Nephron progenitor cell (in vitro differentiated cells): ENCODE measurements at regions not wholly inside any gene's neighbourhood (a gene's known extent, or its start where the extent isn't known, plus 50 kb on each side); places are given as distances from the start of the nearest gene placed in this dataset.

Experiments
- DNase-seq: peaks from one replicate; pipeline ENCODE4 v3.0.0; 2021
- H3K27ac Mint-ChIP-seq: 2 replicates; pipeline ENCODE4 v1.8.0; 2021; ENCODE audit warnings: mild to moderate bottlenecking, moderate library complexity, mixed read lengths
- H3K27me3 Mint-ChIP-seq: 2 replicates; pipeline ENCODE4 v1.8.0; 2021; ENCODE audit warnings: mild to moderate bottlenecking, low read depth, mixed read lengths; ENCODE audit not compliant: poor library complexity
- H3K36me3 Mint-ChIP-seq: 2 replicates; pipeline ENCODE4 v1.8.0; 2021; ENCODE audit warnings: low read depth, mixed read lengths
- H3K4me1 Mint-ChIP-seq: 2 replicates; pipeline ENCODE4 v1.8.0; 2021; ENCODE audit warnings: mixed read lengths
- H3K4me3 Mint-ChIP-seq: 2 replicates; pipeline ENCODE4 v1.8.0; 2021; ENCODE audit warnings: mild to moderate bottlenecking, moderate library complexity, mixed read lengths
- H3K9me3 Mint-ChIP-seq: 2 replicates; pipeline ENCODE4 v1.8.0; 2021; ENCODE audit warnings: mild to moderate bottlenecking, moderate library complexity, mixed read lengths
- CTCF ChIP-seq: fragments of 200-600 bp; sonication (generic); IDR thresholded peaks from 2 replicates; pipeline ENCODE4 v1.5.0; 2021; ENCODE audit warnings: antibody characterized with exemption

GRCh38 chr5:142378737-142379634, 54.2 kb upstream of the SPRY4 start:
- H3K27me3 Mint-ChIP-seq: no peaks in the 10 kb centered on the region
- peaks cover 6% of the 10 kb centered on the region for H3K9me3 Mint-ChIP-seq
- peaks cover 16% of the 10 kb centered on the region for H3K36me3 Mint-ChIP-seq
- no peak for DNase-seq
- no peak for TF ChIP-seq CTCF
- H3K4me3 Mint-ChIP-seq: no peak overlapping the region
- peaks cover 41% of the 10 kb centered on the region for H3K4me1 Mint-ChIP-seq
- H3K27ac Mint-ChIP-seq: no peak overlapping the region

GRCh38 chr5:142375944-142376411, 51.2 kb upstream of the SPRY4 start:
- H3K9me3 Mint-ChIP-seq: peaks cover 6% of the 10 kb centered on the region
- peak overlapping the region; percentile 87 for H3K27ac Mint-ChIP-seq
- H3K27me3 Mint-ChIP-seq: no peaks in the 10 kb centered on the region
- no peak for TF ChIP-seq CTCF
- no peak overlapping the region for H3K4me3 Mint-ChIP-seq
- H3K36me3 Mint-ChIP-seq: peaks cover 16% of the 10 kb centered on the region
- H3K4me1 Mint-ChIP-seq: peaks cover 32% of the 10 kb centered on the region
- no peak for DNase-seq
